ENCODE measurements at regions not wholly inside any gene's neighbourhood (a gene's known extent, or its start where the extent isn't known, plus 50 kb on each side); places are given as distances from the start of the nearest gene placed in this dataset.

DNA sequence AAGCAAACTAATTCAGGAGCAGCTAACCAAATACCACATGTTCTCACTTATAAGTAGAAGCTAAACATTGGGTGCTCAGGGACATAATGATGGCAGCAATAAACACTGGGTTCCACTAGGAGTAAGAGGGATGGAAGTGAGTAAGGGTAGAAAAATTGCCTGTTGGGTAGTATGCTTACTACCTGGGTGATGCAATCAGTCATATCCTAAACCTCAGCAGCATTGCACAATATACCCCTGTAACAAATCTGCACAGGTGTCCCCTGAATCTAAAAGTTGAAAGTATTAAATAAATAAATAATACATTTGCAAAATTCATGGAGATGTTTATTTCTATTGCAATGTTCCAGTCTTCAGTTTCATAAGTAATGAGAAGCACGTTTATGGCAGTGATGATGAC lies 409.8 kb upstream of the FOXG1 start:
- no peaks in the 10 kb centered on the region for H3K27me3 ChIP-seq (replicated peaks in 1 of 4; ENCODE audit: control extremely low read depth in 1 of 4, control insufficient read depth in 3 of 4, insufficient read depth in 4 of 4, low read length in 3 of 4)
- no peaks in the 10 kb centered on the region for H3K27me3 Mint-ChIP-seq
- no peaks in the 10 kb centered on the region for H3K4me1 Mint-ChIP-seq
- ChIA-PET CTCF (no interaction called here), POLR2A (no interaction called here)
- no peak overlapping the region for H3K9ac ChIP-seq (ENCODE audit: low read length)
- no peak overlapping the region for H3K4me3 Mint-ChIP-seq
- H2AFZ ChIP-seq (ENCODE audit: insufficient read depth, low read depth, low read length, poor library complexity, severe bottlenecking) = no peak overlapping the region
- TF ChIP-seq, protein P1, sequence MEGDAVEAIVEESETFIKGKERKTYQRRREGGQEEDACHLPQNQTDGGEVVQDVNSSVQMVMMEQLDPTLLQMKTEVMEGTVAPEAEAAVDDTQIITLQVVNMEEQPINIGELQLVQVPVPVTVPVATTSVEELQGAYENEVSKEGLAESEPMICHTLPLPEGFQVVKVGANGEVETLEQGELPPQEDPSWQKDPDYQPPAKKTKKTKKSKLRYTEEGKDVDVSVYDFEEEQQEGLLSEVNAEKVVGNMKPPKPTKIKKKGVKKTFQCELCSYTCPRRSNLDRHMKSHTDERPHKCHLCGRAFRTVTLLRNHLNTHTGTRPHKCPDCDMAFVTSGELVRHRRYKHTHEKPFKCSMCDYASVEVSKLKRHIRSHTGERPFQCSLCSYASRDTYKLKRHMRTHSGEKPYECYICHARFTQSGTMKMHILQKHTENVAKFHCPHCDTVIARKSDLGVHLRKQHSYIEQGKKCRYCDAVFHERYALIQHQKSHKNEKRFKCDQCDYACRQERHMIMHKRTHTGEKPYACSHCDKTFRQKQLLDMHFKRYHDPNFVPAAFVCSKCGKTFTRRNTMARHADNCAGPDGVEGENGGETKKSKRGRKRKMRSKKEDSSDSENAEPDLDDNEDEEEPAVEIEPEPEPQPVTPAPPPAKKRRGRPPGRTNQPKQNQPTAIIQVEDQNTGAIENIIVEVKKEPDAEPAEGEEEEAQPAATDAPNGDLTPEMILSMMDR (IDR thresholded peaks at IDR 0.05) = no peak
- no peak for TF ChIP-seq EZH2 (IDR thresholded peaks at IDR 0.05; ENCODE audit: borderline replicate concordance, insufficient read depth, low read depth, low read length, poor library complexity, severe bottlenecking)
- DNase-seq = no peak
- H3K27ac ChIP-seq (ENCODE audit: low read length in 2 of 2) = no peak overlapping the region
- H3K4me2 ChIP-seq (replicated peaks; ENCODE audit: low read depth, low read length, poor library complexity, severe bottlenecking) = no peak overlapping the region
- no peaks in the 10 kb centered on the region for H4K20me1 ChIP-seq (ENCODE audit: control insufficient read depth, insufficient read depth, low read length, poor library complexity, severe bottlenecking)
- no peaks in the 10 kb centered on the region for H3K4me1 ChIP-seq (ENCODE audit: control insufficient read depth in 2 of 2, insufficient read depth in 2 of 2, low read length in 2 of 2)
- intact Hi-C loops (cut with micrococcal nuclease) = no loop called here
- H3K9me3 ChIP-seq (ENCODE audit: control extremely low read depth in 1 of 3, control insufficient read depth in 2 of 3, insufficient read depth in 1 of 3, low read length in 2 of 3) = peaks cover 0 to 7% (median 5%) of the 10 kb centered on the region in 3 donors
- no peak overlapping the region for H3K4me3 ChIP-seq (ENCODE audit: control extremely low read depth in 1 of 5, extremely low read depth in 1 of 5, insufficient read depth in 1 of 5, low read depth in 2 of 5, low read length in 4 of 5)
- H3K36me3 ChIP-seq (replicated peaks in 1 of 2; ENCODE audit: control extremely low read depth in 1 of 2, control insufficient read depth in 1 of 2, extremely low read depth in 1 of 2, insufficient read depth in 2 of 2, low read length in 1 of 2) = no peaks in the 10 kb centered on the region
- H3K27ac Mint-ChIP-seq = no peak overlapping the region
- H3K79me2 ChIP-seq (ENCODE audit: control insufficient read depth, insufficient read depth, low read length) = no peaks in the 10 kb centered on the region
- WGBS (ENCODE audit: insufficient coverage) = 78% methylated on average over 1 of the region's 1 CpG
- ATAC-seq (ENCODE audit: low read depth) = no peak
- H3K9me3 Mint-ChIP-seq (ENCODE audit: insufficient read depth) = peaks cover 2% of the 10 kb centered on the region

DNA sequence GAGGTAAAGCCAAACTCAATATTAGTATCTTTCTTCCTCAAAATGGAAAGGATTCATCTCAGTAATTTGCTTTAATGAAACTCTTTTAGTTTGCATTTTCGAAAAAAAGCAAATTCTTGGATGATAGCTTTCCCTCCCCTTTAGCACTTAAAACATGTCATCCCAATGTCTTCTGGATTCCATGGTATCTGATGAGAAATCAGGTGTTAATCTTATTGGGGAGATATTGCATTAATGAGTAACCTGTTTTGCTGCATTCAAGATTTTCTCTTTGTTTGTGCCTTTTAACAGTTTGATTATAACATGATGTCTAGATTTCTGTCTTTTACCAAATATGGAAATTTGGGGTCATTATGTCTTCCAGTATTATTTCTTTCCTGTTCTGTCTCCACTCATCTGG lies 405.1 kb upstream of the FOXG1 start:
- Histone ChIP-seq H2AFZ (ENCODE audit: insufficient read depth, low read depth, low read length, poor library complexity, severe bottlenecking) (no peak overlapping the region), H3K36me3 (replicated peaks in 1 of 2; ENCODE audit: control extremely low read depth in 1 of 2, control insufficient read depth in 1 of 2, extremely low read depth in 1 of 2, insufficient read depth in 2 of 2, low read length in 1 of 2) (no peaks in the 10 kb centered on the region), H3K27ac (ENCODE audit: low read length in 2 of 2) (no peak overlapping the region), H3K4me3 (ENCODE audit: control extremely low read depth in 1 of 5, extremely low read depth in 1 of 5, insufficient read depth in 1 of 5, low read depth in 2 of 5, low read length in 4 of 5) (no peak overlapping the region), H3K9me3 (ENCODE audit: control extremely low read depth in 1 of 3, control insufficient read depth in 2 of 3, insufficient read depth in 1 of 3, low read length in 2 of 3) (peaks cover 0 to 9% (median 5%) of the 10 kb centered on the region in 3 donors), H3K4me2 (replicated peaks; ENCODE audit: low read depth, low read length, poor library complexity, severe bottlenecking) (no peak overlapping the region), H3K9ac (ENCODE audit: low read length) (no peak overlapping the region), H3K27me3 (replicated peaks in 1 of 4; ENCODE audit: control extremely low read depth in 1 of 4, control insufficient read depth in 3 of 4, insufficient read depth in 4 of 4, low read length in 3 of 4) (no peaks in the 10 kb centered on the region), H3K79me2 (ENCODE audit: control insufficient read depth, insufficient read depth, low read length) (no peaks in the 10 kb centered on the region), H4K20me1 (ENCODE audit: control insufficient read depth, insufficient read depth, low read length, poor library complexity, severe bottlenecking) (no peaks in the 10 kb centered on the region), H3K4me1 (ENCODE audit: control insufficient read depth in 2 of 2, insufficient read depth in 2 of 2, low read length in 2 of 2) (no peaks in the 10 kb centered on the region)
- Mint-ChIP-seq H3K27me3 (no peaks in the 10 kb centered on the region), H3K4me1 (no peaks in the 10 kb centered on the region), H3K4me3 (no peak overlapping the region), H3K9me3 (ENCODE audit: insufficient read depth) (peaks cover 7% of the 10 kb centered on the region), H3K27ac (no peak overlapping the region)
- ATAC-seq (ENCODE audit: low read depth) (no peak), DNase-seq (no peak)
- ChIA-PET CTCF (no interaction called here), POLR2A (no interaction called here)
- TF ChIP-seq EZH2 (IDR thresholded peaks at IDR 0.05; ENCODE audit: borderline replicate concordance, insufficient read depth, low read depth, low read length, poor library complexity, severe bottlenecking) = no peak
- TF ChIP-seq, protein P1 (IDR thresholded peaks at IDR 0.05) = no peak
- intact Hi-C loops (cut with micrococcal nuclease) = no loop called here
- no CpG with 5 or more reads among the region's 1 CpG for WGBS (ENCODE audit: insufficient coverage)
